Pancreas (tissue), 10 donors: ENCODE measurements at regions not wholly inside any gene's neighbourhood (a gene's known extent, or its start where the extent isn't known, plus 50 kb on each side); places are given as distances from the start of the nearest gene placed in this dataset.

Experiments used
- ATAC-seq, 4 donors: fragments of 200-7000 bp; cut with Tn5 transposase; one replicate each; pipeline versions ENCODE4 v1.8.0 to v1.9.1; 2020; ENCODE audit warnings: mild to moderate bottlenecking in 4 of 4, moderate library complexity in 4 of 4
- DNase-seq, 6 donors: peaks; one replicate each; pipeline ENCODE4 v3.0.0-alpha.2; 2020
- FAIRE-seq: peaks from 2 replicates; lab custom pipeline; 2012; peaks lifted over from hg19 to GRCh38; lab: Jason Lieb, UNC
- H3K27ac ChIP-seq, 4 donors: fragments of 200-600 bp; sonication (generic); 1 replicate in 3 of 4; 2 replicates in 1 of 4; pipeline versions ENCODE4 v1.5.0 to v1.8.0; 2020
- H3K27me3 ChIP-seq, 4 donors: fragments of 200-600 bp; one replicate each; pipeline ENCODE4 v1.8.0; 2021
- H3K36me3 ChIP-seq, 3 donors: fragments of 200-600 bp; sonication (generic) in 1 of 3; one replicate each; pipeline versions ENCODE4 v1.5.0 to v1.8.0; 2020 to 2021
- H3K4me1 ChIP-seq, 3 donors: fragments of 200-600 bp; one replicate each; pipeline ENCODE4 v1.8.0; 2021
- H3K4me3 ChIP-seq, 4 donors: fragments of 200-600 bp; sonication (generic) in 2 of 4; one replicate each; pipeline versions ENCODE4 v1.5.0 to v1.8.0; 2020 to 2021
- H3K9me3 ChIP-seq, 4 donors: fragments of 200-600 bp; one replicate each; pipeline ENCODE4 v1.8.0; 2021
- CTCF ChIP-seq, 4 donors: fragments of 200-600 bp; sonication (generic) in 3 of 4; IDR thresholded peaks; one replicate each; pipeline versions ENCODE4 v1.5.0 to v1.8.0; 2021; ENCODE audit warnings: antibody characterized with exemption in 4 of 4
- WGBS, 2 donors: extraction: QIAGEN DNeasy Blood & Tissue Kit; methylation state at CpG; one replicate each; pipeline ENCODE4 v1.1.7; 2013; 5-methylcytosine and 5-hydroxymethylcytosine counted together
- intact Hi-C, 3 donors: fragments of 100-400 bp; cut with DNase I; formaldehyde crosslinking; loops; one replicate each; pipeline versions ENCODE4 v1.11.1 to v1.14.2; 2022
- donor health status: healthy with polysubstance abuse.
- donor health status: DM: no; HTN: no; CAD: no; lungs with moderate emphysema.
- donor health status: DM: no; HTN: no; CAD: no.
- donor health status: control.
- donor health status: control.
- donor health status: Bipolar disorder and iron deficiency.
- donor health status: DM: yes; HTN: yes; CAD: no.
- donor health status: DM: no; HTN: no; CAD: no.
- donor health status: DM: no; HTN: no; CAD: no.
- donor health status: DM: yes; HTN: yes; CAD: no.

- H3K27me3 ChIP-seq = no peaks in the 10 kb centered on the region
- H3K36me3 ChIP-seq = no peaks in the 10 kb centered on the region
- H3K9me3 ChIP-seq = no peaks in the 10 kb centered on the region
- FAIRE-seq (no peak), ATAC-seq (peak; percentile 73 to 95 (median 84)), DNase-seq (peak in 3 of 6 donors; percentile 20 to 37 (median 24))
- intact Hi-C loops = no loop called here
- no peak for TF ChIP-seq CTCF (IDR thresholded peaks at IDR 0.05)
- no peak overlapping the region for H3K27ac ChIP-seq
- 0 to 6% methylated on average over 3 of the region's 3 CpGs for WGBS, 2 donors
- no peak overlapping the region for H3K4me3 ChIP-seq
- H3K4me1 ChIP-seq = no peaks in the 10 kb centered on the region
Observed at GRCh38 chr6:115551527-115551926, 509.2 kb downstream of the FRK start.

- Histone ChIP-seq H3K36me3 (no peaks in the 10 kb centered on the region), H3K4me3 (no peak overlapping the region), H3K27me3 (peaks cover 0 to 4% (median 0%) of the 10 kb centered on the region in 4 donors), H3K9me3 (no peaks in the 10 kb centered on the region), H3K27ac (no peak overlapping the region), H3K4me1 (no peaks in the 10 kb centered on the region)
- TF ChIP-seq CTCF (IDR thresholded peaks at IDR 0.05) = no peak
- FAIRE-seq (no peak), DNase-seq (no peak), ATAC-seq (no peak)
- WGBS, 2 donors = 90 to 98% methylated on average over 3 of the region's 3 CpGs
- intact Hi-C loops = no loop called here
Observed at GRCh38 chr6:115545672-115545986, 515.1 kb downstream of the FRK start.

GRCh38 chr6:115544765-115545671, 515.7 kb downstream of the FRK start:
- no peak for TF ChIP-seq CTCF (IDR thresholded peaks at IDR 0.05)
- Histone ChIP-seq H3K36me3 (no peaks in the 10 kb centered on the region), H3K4me1 (no peaks in the 10 kb centered on the region), H3K27me3 (peaks cover 0 to 4% (median 0%) of the 10 kb centered on the region in 4 donors), H3K9me3 (no peaks in the 10 kb centered on the region), H3K27ac (no peak overlapping the region), H3K4me3 (no peak overlapping the region)
- WGBS, 2 donors = 81 to 93% methylated on average over 23 of the region's 23 CpGs
- no peak for FAIRE-seq
- no peak for ATAC-seq
- peak in 3 of 6 donors; percentile 6 to 33 (median 31) for DNase-seq
- intact Hi-C loops = no loop called here

- Histone ChIP-seq H3K9me3 (no peaks in the 10 kb centered on the region), H3K36me3 (no peaks in the 10 kb centered on the region), H3K27ac (no peak overlapping the region), H3K4me3 (no peak overlapping the region), H3K4me1 (no peaks in the 10 kb centered on the region), H3K27me3 (peaks cover 0 to 4% (median 0%) of the 10 kb centered on the region in 4 donors)
- 86 to 96% methylated on average over 1 of the region's 1 CpG for WGBS, 2 donors
- intact Hi-C loops = no loop called here
- no peak for ATAC-seq
- DNase-seq = no peak
- no peak for TF ChIP-seq CTCF (IDR thresholded peaks at IDR 0.05)
- FAIRE-seq = no peak
Observed at GRCh38 chr6:115540077-115540869, 520.4 kb downstream of the FRK start.
